HG02884 (cell line): ENCODE measurements at regions not wholly inside any gene's neighbourhood (a gene's known extent, or its start where the extent isn't known, plus 50 kb on each side); places are given as distances from the start of the nearest gene placed in this dataset.
"Not testable (repeated sequence)": the region's sequence is repeated elsewhere in the genome, so short reads cannot be mapped to it uniquely, and the experiment has no call there.

Experiments used
- ATAC-seq: cut with Tn5 transposase; IDR thresholded peaks from one replicate; pipeline ENCODE4 v1.9.1; 2021; ENCODE audit warnings: mild to moderate bottlenecking, moderate library complexity; ENCODE audit not compliant: unreplicated experiment

GRCh38 chr7:112592565-112593263 is 111.9 kb downstream of the LSMEM1 start:
- not testable (repeated sequence) for ATAC-seq

- ATAC-seq = no peak
Observed at GRCh38 chr7:112594397-112594796, 113.6 kb downstream of the LSMEM1 start.

- ATAC-seq = no peak
Observed at GRCh38 chr7:112596260-112596659, 115.5 kb downstream of the LSMEM1 start.

DNA sequence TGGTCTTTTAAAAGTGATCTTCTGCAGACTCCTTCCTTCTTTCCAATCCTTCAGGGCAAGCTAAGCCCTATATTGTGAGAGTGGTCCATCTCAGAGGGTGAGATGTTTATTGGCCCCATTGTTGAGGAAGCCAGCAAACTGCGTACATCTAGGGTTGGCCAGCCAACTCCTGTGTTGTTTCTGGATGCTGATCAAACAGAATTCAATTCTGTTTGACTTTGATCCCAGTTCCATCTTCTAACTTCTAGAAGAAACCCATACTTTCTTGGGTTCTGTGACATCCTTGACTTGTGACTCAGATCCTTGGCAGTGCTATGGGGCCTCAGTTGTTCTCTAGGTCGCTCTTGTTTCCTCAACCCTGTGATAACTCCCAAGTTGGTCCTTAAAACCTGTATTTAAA is 116.2 kb downstream of the LSMEM1 start:
- no peak for ATAC-seq

DNA sequence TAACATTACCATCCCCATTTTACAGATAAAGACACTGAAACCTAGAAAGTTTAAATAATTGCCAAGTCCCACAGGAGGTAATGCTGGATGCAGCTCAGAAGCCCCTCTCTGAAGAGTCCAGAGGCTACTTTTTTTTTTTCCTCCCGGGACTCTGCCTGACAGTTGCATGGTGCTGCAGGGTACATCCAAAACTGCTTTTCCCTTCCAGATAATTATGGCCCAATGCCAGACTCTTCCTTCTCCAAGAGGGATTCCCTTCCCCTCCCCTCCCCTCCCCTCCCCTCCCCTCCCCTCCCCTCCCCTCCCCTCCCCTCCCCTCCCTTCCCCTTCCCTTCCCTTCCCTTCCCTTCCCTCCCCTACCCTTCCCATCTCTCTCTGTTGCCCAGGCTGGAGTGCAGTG is 122.9 kb downstream of the LSMEM1 start:
- ATAC-seq = no peak

- ATAC-seq = no peak
Observed at GRCh38 chr7:112610636-112611035, 129.8 kb downstream of the LSMEM1 start.

- ATAC-seq = no peak
Observed at GRCh38 chr7:112615701-112616100, 134.9 kb downstream of the LSMEM1 start.

DNA sequence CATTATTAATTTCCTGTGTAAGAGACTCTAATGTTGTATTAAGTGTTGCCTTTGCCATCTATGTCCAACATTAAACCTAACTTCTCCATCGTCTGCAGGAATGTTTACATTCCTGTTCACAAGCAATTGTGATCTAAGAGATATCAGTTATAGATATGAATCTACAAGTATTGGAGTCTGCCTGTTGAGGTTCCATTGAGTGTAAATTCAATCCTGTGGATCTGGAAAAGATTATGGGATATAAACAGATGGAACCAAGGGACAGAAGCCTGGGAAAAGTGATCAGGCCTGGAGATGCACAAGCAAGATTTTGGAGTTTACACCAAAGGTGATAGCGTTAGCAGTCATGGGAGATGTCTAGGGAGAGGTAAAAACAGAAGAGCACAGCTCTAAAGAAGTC is 135.5 kb downstream of the LSMEM1 start:
- no peak for ATAC-seq

DNA sequence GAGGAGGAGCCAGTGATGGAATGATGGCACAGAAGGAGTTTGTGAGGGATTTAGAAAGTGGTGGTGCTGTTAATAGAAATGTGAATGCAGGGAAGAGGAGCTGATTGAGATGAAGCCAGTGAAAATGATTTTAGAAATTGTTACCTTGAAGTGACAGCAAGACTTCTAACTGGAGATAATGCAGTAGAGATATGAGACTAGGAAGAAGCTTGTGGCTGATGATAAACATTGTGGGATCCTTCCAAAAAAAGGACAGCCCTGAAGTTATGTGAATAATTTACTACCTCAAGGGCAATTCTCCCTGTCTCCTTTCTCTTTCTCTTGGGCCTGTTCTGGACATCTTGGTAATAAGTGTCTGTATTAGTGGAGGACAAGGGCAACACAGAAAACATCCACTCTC is 138.6 kb downstream of the LSMEM1 start:
- ATAC-seq = no peak

- ATAC-seq = no peak
Observed at GRCh38 chr7:112622159-112622715, 141.4 kb downstream of the LSMEM1 start.

DNA sequence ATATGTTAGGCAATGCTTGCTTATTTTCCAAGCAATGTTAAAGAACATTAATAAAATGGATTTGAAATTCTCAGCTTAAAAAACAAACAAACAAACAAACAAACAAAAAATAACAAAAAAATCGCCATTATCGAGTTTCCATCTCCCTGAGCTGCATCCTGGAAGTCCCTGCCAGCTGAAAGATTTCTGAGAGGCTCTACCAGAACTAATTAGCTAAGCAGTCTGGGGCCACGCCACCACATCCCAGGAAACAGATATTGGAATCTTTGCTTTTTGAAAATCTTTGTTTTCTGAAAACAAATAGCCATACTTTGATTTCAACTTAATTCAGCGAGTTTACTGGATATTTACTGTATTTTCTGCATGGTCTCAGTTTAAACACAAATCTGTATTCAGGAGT is 143.6 kb downstream of the LSMEM1 start:
- ATAC-seq = no peak

GRCh38 chr7:112630565-112630964 is 149.8 kb downstream of the LSMEM1 start:
- no peak for ATAC-seq

DNA sequence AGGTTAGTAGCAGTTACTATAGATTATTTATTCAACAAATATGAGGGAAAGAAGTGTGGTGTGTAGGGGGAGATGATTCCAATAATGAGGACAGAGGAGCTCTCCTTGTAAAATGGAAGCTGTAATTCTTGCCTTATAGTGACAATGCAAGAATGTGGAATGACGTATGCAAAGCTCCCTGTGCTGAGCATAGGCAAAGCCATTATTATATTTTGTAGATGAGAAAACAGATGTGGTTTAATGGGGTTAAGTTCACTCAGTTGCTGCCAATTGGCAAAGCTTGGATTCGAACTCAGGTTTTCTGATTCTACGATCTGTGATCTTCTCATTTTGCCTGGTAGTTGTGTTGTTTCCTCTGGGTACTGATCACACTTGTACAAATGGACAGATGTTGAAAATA is 153.3 kb downstream of the LSMEM1 start:
- no peak for ATAC-seq

DNA sequence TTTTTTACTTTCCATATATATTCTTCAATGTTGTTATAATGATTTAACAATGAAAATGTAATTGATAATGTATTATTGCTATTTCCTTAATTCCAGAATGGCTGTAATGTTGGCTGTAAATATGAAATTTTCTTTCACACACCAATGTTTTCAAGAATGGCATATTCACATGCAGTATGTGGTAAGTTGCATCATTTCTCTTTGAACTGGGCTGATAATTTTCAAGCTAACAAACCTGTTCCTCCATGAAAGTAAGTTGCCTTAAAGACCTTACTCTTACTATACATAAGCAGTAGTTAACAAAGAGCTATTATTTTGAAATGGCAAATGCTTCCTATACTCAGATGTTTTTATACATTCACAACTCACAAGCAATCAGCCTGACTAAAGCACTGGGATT is 154.5 kb downstream of the TMEM168 start:
- ATAC-seq = no peak

DNA sequence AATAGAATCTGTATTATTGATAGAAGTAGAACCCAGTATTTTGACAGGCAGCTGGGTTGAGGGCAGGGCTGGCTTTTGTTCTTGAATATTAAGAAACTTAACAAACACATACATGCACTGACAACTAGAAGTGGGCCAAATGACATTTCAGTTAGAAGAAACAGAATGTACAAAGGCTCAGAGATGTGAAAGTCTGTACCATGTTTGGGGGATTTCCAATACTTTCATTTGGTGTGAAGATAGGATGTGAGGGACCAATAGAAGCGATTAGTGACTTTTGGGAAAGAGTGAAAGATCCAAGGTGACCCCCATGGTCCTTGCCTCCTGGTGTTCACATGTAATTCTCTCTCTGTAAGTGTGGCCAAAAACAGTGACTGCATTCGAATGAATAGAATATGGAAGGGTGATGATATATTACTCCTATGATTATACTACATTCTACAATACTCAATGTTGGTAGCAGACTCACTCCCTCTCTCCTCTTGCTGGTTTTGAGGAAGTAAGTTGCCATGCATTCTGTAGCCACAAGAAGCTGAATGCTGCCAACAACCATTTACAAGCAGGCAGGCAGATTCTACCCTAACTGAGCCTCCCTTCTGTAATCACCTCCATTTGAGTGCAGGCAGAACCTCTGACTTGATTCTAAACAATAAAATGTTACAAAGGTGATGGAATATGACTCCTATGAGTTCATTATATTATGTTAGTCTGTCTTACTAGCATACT is 151.4 kb downstream of the TMEM168 start:
- ATAC-seq = no peak

DNA sequence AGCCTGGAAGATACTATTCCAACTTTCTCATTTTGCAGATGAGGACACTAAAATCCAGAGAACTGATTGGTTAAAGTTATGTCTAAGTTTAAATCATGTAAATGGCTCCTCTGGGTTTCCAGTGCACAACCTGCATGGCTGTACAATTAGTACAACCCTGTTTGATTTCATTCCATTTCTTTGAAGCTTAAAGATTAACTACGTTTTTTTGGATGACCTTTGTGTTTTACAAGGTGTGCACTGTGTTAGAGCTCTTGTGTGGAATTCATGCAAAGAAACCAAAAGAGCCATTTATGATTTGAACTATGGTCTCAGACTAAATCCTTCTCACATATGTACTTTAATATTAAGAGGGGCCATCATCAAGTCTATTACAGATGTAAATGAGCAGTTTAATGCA is 149.5 kb downstream of the TMEM168 start:
- ATAC-seq = no peak

- ATAC-seq = no peak
Observed at GRCh38 chr7:112646783-112647182, 143.4 kb downstream of the TMEM168 start.

GRCh38 chr7:112648781-112649180 is 141.4 kb downstream of the TMEM168 start:
- no peak for ATAC-seq

- ATAC-seq = no peak
Observed at GRCh38 chr7:112649560-112649959, 140.6 kb downstream of the TMEM168 start.

DNA sequence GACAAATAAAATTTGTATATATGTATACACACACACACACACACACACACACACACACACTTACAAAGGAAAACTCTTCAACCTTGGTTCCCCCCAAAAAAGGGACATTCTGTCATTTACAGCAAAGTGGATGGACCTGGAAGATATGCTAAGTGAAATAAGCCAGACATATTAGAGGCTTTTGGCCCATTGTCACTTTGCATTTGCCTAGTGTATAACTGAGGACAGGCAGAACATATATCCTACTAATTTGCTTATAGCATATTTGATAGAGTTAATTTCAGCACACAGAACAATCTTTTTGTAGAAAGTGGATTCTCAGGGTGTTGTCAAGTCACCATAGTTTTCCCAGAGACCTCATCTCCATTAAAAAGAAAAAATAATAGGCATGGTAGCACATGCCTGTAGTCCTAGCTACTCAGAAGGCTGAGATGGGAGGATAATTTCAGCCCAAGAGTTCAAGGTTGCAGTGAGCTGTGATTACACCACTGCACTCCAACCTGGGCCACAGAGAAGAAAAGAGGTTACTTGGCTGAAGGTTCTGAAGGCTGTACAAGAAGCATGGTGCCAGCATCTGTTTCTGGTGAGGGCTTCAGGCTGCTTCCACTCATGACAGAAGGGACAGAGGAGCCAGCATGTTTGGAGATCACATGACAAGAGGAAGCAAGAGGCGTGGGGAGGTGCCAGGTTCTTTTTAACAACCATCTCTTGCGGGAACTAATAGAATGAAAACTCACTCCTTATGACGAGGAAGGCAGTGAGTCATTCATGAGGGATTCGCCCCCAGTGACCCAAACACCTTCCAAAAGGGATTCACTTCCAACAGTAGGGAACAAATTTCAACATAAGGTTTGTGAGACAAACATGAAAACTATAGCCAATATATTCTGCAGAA is 135.6 kb downstream of the TMEM168 start:
- ATAC-seq = no peak

GRCh38 chr7:112665709-112666108 is 124.5 kb downstream of the TMEM168 start:
- no peak for ATAC-seq
